HepG2 (cell line): ENCODE measurements at regions not wholly inside any gene's neighbourhood (a gene's known extent, or its start where the extent isn't known, plus 50 kb on each side); places are given as distances from the start of the nearest gene placed in this dataset.

Experiments used
- ATAC-seq: fragments of 200-7000 bp; cut with Tn5 transposase; 3 replicates; pipeline ENCODE4 v1.9.1; 2020; ENCODE audit warnings: mild to moderate bottlenecking, moderate library complexity
- BruUV-seq: library from RNA; stranded (reverse); fragments of 400-500 nt; replicated peaks from 2 replicates; lab custom pipeline; 2021; lab: Mats Ljungman, UMichigan
- CTCF ChIA-PET: fragments of 300-600 bp; formaldehyde crosslinking; extraction: SDS; loops from one replicate; lab custom pipeline; 2021; ENCODE audit warnings: low total read pairs, inconsistent platforms, low intra/inter-chr PET ratio; lab: Yijun Ruan, JAX
- POLR2A ChIA-PET: fragments of 350-600 bp; sonication (Branson Sonifier 250); formaldehyde crosslinking; loops from one replicate; lab custom pipeline; 2020; ENCODE audit warnings: antibody characterized with exemption, inconsistent platforms; lab: Yijun Ruan, JAX
- DNase-seq: peaks from one replicate; pipeline ENCODE4 v3.0.0-alpha.2; 2015; ENCODE audit warnings: low spot score
- FAIRE-seq: peaks from 3 replicates; lab custom pipeline; 2011; peaks lifted over from hg19 to GRCh38; lab: Jason Lieb, UNC
- H2AFZ ChIP-seq: one replicate; pipeline ENCODE4 v1.6.1; 2011; ENCODE audit warnings: low read length, inconsistent platforms
- H3K27ac ChIP-seq: fragments of 300-600 bp; 3 replicates; pipeline ENCODE4 v1.8.0; 2011; ENCODE audit warnings: mixed run types, mild to moderate bottlenecking, mixed read lengths, low read length, inconsistent platforms; ENCODE audit not compliant: insufficient read depth; ENCODE audit errors: extremely low read length
- H3K27me3 ChIP-seq, 2 experiments: fragments of 200-600 bp in 1 of 2; 2 replicates in 1 of 2; 3 replicates in 1 of 2; pipeline versions ENCODE4 v1.6.0 to v1.8.0; 2011; ENCODE audit warnings: low read length in 2 of 2, mild to moderate bottlenecking in 2 of 2, moderate library complexity in 2 of 2, inconsistent platforms in 1 of 2; ENCODE audit not compliant: insufficient read depth in 2 of 2, control insufficient read depth in 1 of 2
- H3K36me3 ChIP-seq, 2 experiments: fragments of 200-600 bp in 1 of 2; replicated peaks in 1 of 2; 2 replicates in 1 of 2; 3 replicates in 1 of 2; pipeline versions ENCODE4 v1.5.1 to v1.8.0; 2011; ENCODE audit warnings: low read length in 2 of 2, inconsistent platforms in 1 of 2; ENCODE audit not compliant: insufficient read depth in 2 of 2, control insufficient read depth in 1 of 2
- H3K4me1 ChIP-seq: 2 replicates; pipeline ENCODE4 v1.5.1; 2012; ENCODE audit warnings: low read length, inconsistent platforms; ENCODE audit not compliant: insufficient read depth
- H3K4me2 ChIP-seq: 2 replicates; pipeline ENCODE4 v1.6.0; 2011; ENCODE audit warnings: low read depth, low read length, inconsistent platforms
- H3K4me3 ChIP-seq, 3 experiments: fragments of 200-600 bp in 1 of 3; sonication (generic), shearing (Covaris generic) in 1 of 3; replicated peaks in 1 of 3; 2 replicates each; pipeline ENCODE4 v1.5.1; 2011 to 2016; ENCODE audit warnings: low read length in 3 of 3, inconsistent platforms in 2 of 3, low read depth in 2 of 3, mild to moderate bottlenecking in 2 of 3, control low read depth in 1 of 3, mixed read lengths in 1 of 3; ENCODE audit not compliant: insufficient read depth in 1 of 3
- H3K79me2 ChIP-seq: one replicate; pipeline ENCODE4 v1.6.1; 2011; ENCODE audit warnings: low read length, inconsistent platforms; ENCODE audit not compliant: insufficient read depth
- H3K9ac ChIP-seq: 2 replicates; pipeline ENCODE4 v1.6.0; 2011; ENCODE audit warnings: mild to moderate bottlenecking, low read depth, low read length, inconsistent platforms; ENCODE audit not compliant: insufficient read depth
- H3K9me3 ChIP-seq: 2 replicates; pipeline ENCODE4 v1.5.1; 2012; ENCODE audit warnings: mild to moderate bottlenecking, low read length
- H4K20me1 ChIP-seq: 2 replicates; pipeline ENCODE4 v1.6.0; 2011; ENCODE audit warnings: inconsistent platforms, mild to moderate bottlenecking, low read length, moderate library complexity; ENCODE audit not compliant: insufficient read depth
- CBX1 ChIP-seq: IDR thresholded peaks from one replicate; pipeline ENCODE4 v1.6.1; 2016; ENCODE audit warnings: antibody characterized with exemption, low read depth
- ISL2 ChIP-seq: sonication (generic); formaldehyde crosslinking; IDR thresholded peaks from 2 replicates; pipeline ENCODE4 v1.5.0; 2020; ENCODE audit warnings: missing genetic modification reagents
- JUN ChIP-seq: sonication (generic); formaldehyde crosslinking; IDR thresholded peaks from 2 replicates; pipeline ENCODE4 v1.4.0; 2020; ENCODE audit warnings: mild to moderate bottlenecking, missing genetic modification reagents
- XBP1 ChIP-seq: sonication (generic); formaldehyde crosslinking; IDR thresholded peaks from 2 replicates; pipeline ENCODE4 v1.5.0; 2020; ENCODE audit warnings: missing genetic modification reagents
- ZBTB38 ChIP-seq: sonication (generic); formaldehyde crosslinking; IDR thresholded peaks from 2 replicates; pipeline ENCODE4 v1.5.1; 2020; ENCODE audit warnings: mild to moderate bottlenecking, missing genetic modification reagents
- ZC3H4 ChIP-seq: sonication (generic); formaldehyde crosslinking; IDR thresholded peaks from 2 replicates; pipeline ENCODE4 v1.4.0; 2020; ENCODE audit warnings: missing genetic modification reagents, borderline replicate concordance
- ZFP36L2 ChIP-seq: sonication (generic); formaldehyde crosslinking; IDR thresholded peaks from 2 replicates; pipeline ENCODE4 v1.4.0; 2020; ENCODE audit warnings: missing genetic modification reagents
- ZMYM3 ChIP-seq: sonication (generic); formaldehyde crosslinking; IDR thresholded peaks from 2 replicates; pipeline ENCODE4 v1.5.1; 2020; ENCODE audit warnings: mild to moderate bottlenecking, missing genetic modification reagents
- ZNF138 ChIP-seq: sonication (generic); formaldehyde crosslinking; IDR thresholded peaks from 2 replicates; pipeline ENCODE4 v1.5.0; 2020; ENCODE audit warnings: mild to moderate bottlenecking, low read depth, missing genetic modification reagents
- WGBS: methylation state at CpG from one replicate; pipeline ENCODE4 v1.1.6; 2017; ENCODE audit warnings: low lambda C conversion rate; 5-methylcytosine and 5-hydroxymethylcytosine counted together
- in situ Hi-C: cut with HindIII; loops from 2 replicates; pipeline ENCODE4 v1.10.0; 2017; ENCODE audit warnings: low pct_unique_long_range_greater_than_20kb; ENCODE audit not compliant: extremely low pct_ligation_motif_present
- intact Hi-C: fragments of 100-400 bp; cut with micrococcal nuclease; formaldehyde crosslinking; loops from one replicate; pipeline ENCODE4 v1.10.0; 2022; ENCODE audit not compliant: unreplicated experiment

DNA sequence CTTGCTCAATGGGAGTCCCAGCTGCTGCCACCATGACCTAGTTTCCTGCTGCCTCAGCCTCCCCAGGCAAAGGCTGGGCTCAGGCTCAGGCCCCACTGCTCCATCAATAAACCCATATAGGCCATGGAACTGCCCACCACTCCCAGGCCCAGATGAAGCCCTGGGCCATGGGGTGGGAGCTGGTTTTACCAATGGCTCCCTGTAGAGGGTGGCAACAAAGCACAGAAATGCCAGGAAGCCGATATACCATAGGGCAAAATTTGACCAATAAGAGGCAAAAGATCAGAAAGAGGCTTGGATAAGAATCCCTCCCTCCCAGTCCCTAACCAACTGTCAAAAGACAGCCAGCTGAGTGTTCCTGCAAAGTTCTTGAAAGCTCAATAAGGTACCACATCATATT, 101.8 kb upstream of the DOCK1 start:
- 0% methylated on average over 1 of the region's 1 CpG for WGBS

DNA sequence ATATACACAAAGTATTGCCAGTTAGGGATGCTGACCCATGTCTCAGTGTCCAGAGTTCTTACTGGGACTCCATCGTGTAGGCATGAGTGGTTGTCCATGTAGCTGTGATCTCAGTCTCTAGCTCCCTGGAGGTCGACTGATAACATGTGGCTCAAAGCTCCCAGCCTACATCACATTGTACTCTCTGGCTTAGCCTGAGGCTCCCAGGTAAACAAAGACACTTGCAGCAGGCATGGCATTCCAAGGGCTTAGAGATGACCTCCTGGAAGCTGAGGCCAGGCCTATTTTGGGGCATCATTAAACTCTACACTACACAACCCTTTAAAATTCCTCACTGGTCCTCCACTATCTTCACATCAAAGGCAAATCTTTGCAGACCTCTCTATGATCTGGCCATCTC, 100.8 kb upstream of the DOCK1 start:
- Histone ChIP-seq H3K79me2 (no peaks in the 10 kb centered on the region), H3K36me3 (no peaks in the 10 kb centered on the region), H3K4me2 (no peak overlapping the region), H3K9ac (no peak overlapping the region), H3K4me3 (no peak overlapping the region), H3K27ac (no peak overlapping the region), H3K4me1 (peaks cover 5% of the 10 kb centered on the region; the same call in 1 of the 2 replicates), H4K20me1 (no peaks in the 10 kb centered on the region), H3K27me3 (no peaks in the 10 kb centered on the region), H2AFZ (no peak overlapping the region), H3K9me3 (no peaks in the 10 kb centered on the region)
- DNase-seq (no peak), FAIRE-seq (no peak), ATAC-seq (no peak)
- TF ChIP-seq ZFP36L2 (CRISPR knock-in tag) (no peak), XBP1 (CRISPR knock-in tag) (no peak), ISL2 (no peak), ZMYM3 (CRISPR knock-in tag) (no peak), ZC3H4 (CRISPR knock-in tag) (no peak), CBX1 (no peak), JUN (CRISPR knock-in tag) (no peak), ZNF138 (CRISPR knock-in tag) (no peak)
- BruUV-seq, result no TSS peak
- 0% methylated on average over 1 of the region's 2 CpGs for WGBS
- POLR2A ChIA-PET, result no interaction called here
- CTCF ChIA-PET, result no interaction called here
- in situ Hi-C loops, result no loop called here
- intact Hi-C loops, result no loop called here

More for the DNA sequence above, 101.8 kb upstream of the DOCK1 start:
- BruUV-seq, result no TSS peak
- Histone ChIP-seq H3K9ac (no peak overlapping the region), H4K20me1 (no peaks in the 10 kb centered on the region), H2AFZ (no peak overlapping the region), H3K79me2 (no peaks in the 10 kb centered on the region), H3K27me3 (no peaks in the 10 kb centered on the region), H3K27ac (no peak overlapping the region), H3K9me3 (no peaks in the 10 kb centered on the region), H3K4me1 (peaks cover 5% of the 10 kb centered on the region; the same call in 1 of the 2 replicates), H3K4me3 (no peak overlapping the region), H3K36me3 (no peaks in the 10 kb centered on the region), H3K4me2 (no peak overlapping the region)
- ChIA-PET CTCF (no interaction called here), POLR2A (no interaction called here)
- no peak for ATAC-seq
- TF ChIP-seq ZBTB38 (CRISPR knock-in tag), result no peak
- no peak for FAIRE-seq
- in situ Hi-C loops, result no loop called here
- intact Hi-C loops, result no loop called here
- no peak for DNase-seq
